Heart left ventricle (tissue), 13 donors: ENCODE measurements at regions not wholly inside any gene's neighbourhood (a gene's known extent, or its start where the extent isn't known, plus 50 kb on each side); places are given as distances from the start of the nearest gene placed in this dataset.

Experiments used
- CTCF ChIP-seq, 12 donors: fragments of 200-600 bp; sonication (generic) in 4 of 12; IDR thresholded peaks; one replicate each; pipeline versions ENCODE4 v1.5.0 to v1.8.0; 2018 to 2022; ENCODE audit warnings: antibody characterized with exemption in 12 of 12, mild to moderate bottlenecking in 5 of 12
- POLR2A ChIP-seq, 2 donors: fragments of 450-650 bp; IDR thresholded peaks; one replicate each; pipeline ENCODE4 v1.6.1; 2017; ENCODE audit warnings: antibody characterized with exemption in 2 of 2, mild to moderate bottlenecking in 2 of 2, moderate library complexity in 2 of 2
- donor health status: ischemic (EF 13 %, LVEDD 7.1; RV severe dilation, severe dysfunction).
- donor health status: DM: no; HTN: yes; CAD: no.
- donor health status: DM: no; HTN: no; CAD: no.
- donor health status: ischemic (EF 25% LVEDD 6.9; RV normal size, moderate dysfunction).
- donor health status: ischemic (EF 25% LVEDD 5.7; RV mildly dilated, moderate dysfunction).
- donor health status: ischemic (EF 35%, LVEDD 5.7; RV mildly dilated, moderate dysfunction).
- donor health status: nonischemic (EF 11% LVEDD 7.7; RV severe dilation, severe dysfunction).
- donor health status: DM: yes; HTN: yes; CAD: no.
- donor health status: PGD.
- donor health status: ischemic (EF 29% LVEDD 5.4; RV normal size, mild dysfunction).
- donor health status: nonischemic (EF 23%, LVEDD 6.1; RV moderate dilation, normal function).

GRCh38 chr6:4413073-4413472, 277.7 kb upstream of the ECI2 start:
- no peak for TF ChIP-seq CTCF (IDR thresholded peaks at IDR 0.05)
- no peak for TF ChIP-seq POLR2A (IDR thresholded peaks at IDR 0.05)
